ENCODE measurements at regions not wholly inside any gene's neighbourhood (a gene's known extent, or its start where the extent isn't known, plus 50 kb on each side); places are given as distances from the start of the nearest gene placed in this dataset.

DNA sequence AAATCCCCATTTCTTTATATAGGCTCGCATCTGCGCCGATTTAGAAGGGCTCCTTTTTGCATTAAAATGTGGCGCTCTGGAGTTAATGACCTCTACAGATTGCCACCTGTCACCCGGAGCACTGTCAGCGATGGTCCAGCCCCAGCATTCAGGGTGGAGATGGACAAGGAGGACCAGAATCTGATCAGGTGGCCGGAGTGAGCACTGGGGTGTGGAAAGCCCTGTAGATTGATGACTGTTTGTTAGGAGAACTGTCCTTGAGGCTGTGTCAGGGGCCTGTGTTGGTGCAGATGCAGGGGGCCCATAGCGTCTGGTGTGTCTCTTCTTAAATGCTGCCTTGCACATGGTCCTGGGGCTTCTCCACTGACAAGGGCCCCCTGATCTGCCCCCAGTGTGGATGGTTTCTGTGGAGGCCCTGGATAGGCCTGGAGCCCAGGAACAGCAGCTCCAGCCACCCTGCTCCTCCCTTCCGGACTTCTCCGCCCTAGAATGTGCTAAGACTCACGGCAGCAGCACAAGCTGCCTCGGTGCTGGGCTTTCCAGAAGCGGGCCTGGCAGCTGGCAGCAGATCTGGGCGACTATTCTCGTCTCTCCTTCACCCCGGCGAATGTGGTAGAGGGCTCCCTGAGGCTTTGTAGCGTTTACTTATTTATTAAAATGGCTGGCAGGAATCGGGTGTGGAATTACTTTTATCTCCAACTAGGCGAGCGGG is 1333.3 kb downstream of the BRD1 start:
- TF ChIP-seq, protein P1, sequence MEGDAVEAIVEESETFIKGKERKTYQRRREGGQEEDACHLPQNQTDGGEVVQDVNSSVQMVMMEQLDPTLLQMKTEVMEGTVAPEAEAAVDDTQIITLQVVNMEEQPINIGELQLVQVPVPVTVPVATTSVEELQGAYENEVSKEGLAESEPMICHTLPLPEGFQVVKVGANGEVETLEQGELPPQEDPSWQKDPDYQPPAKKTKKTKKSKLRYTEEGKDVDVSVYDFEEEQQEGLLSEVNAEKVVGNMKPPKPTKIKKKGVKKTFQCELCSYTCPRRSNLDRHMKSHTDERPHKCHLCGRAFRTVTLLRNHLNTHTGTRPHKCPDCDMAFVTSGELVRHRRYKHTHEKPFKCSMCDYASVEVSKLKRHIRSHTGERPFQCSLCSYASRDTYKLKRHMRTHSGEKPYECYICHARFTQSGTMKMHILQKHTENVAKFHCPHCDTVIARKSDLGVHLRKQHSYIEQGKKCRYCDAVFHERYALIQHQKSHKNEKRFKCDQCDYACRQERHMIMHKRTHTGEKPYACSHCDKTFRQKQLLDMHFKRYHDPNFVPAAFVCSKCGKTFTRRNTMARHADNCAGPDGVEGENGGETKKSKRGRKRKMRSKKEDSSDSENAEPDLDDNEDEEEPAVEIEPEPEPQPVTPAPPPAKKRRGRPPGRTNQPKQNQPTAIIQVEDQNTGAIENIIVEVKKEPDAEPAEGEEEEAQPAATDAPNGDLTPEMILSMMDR (IDR thresholded peaks at IDR 0.05), result no peak
- TF ChIP-seq POLR2A (IDR thresholded peaks at IDR 0.05), result no peak

All from heart left ventricle (tissue), 13 donors.